Retina (tissue), 1 donor: ENCODE measurements at regions not wholly inside any gene's neighbourhood (a gene's known extent, or its start where the extent isn't known, plus 50 kb on each side); places are given as distances from the start of the nearest gene placed in this dataset.
A peak's percentile ranks its signal among the peaks of the same experiment; 100 is the strongest.

ENCODE experiments used
- DNase-seq: peaks from one replicate; pipeline ENCODE4 v3.0.0-alpha.2; 2016

DNA sequence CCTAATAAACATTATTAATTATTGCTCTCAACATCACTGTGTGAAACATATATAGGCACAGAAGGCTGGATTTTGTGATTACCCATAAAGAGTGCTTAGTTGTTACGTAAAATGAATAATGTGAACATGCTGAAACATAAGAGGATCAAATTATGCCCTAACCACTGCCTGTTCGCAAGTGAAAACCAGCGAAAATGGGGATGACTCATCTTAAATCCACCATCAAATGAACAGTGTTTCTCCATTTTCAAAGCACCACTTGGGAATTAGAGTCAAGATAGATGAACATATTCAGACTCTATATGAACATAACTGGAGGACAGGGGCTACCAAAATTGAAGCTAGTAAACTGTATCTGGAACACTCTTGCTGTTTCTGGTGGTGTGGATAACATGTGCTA, 386.2 kb downstream of the HHIPL2 start:
- DNase-seq: no peak

DNA sequence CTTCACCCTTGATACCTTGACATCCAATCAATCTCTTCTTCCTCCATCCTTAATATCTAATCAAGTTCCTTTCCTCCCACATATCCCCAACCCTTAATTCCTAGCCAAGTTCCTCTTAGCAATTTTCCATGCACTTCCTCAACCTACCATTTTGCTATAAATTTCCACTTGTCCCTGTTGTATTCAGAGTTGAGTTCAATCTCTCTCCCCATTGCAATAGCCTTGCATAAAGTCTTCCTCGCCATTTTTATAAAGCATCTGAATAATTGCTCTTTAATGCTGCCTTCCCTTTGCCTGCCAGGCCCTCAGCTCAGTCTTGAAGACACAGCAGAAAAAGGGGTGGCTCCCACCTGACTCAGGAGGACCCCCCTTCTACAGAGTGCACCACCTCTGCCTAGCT, 390.3 kb downstream of the HHIPL2 start:
- no peak for DNase-seq

DNA sequence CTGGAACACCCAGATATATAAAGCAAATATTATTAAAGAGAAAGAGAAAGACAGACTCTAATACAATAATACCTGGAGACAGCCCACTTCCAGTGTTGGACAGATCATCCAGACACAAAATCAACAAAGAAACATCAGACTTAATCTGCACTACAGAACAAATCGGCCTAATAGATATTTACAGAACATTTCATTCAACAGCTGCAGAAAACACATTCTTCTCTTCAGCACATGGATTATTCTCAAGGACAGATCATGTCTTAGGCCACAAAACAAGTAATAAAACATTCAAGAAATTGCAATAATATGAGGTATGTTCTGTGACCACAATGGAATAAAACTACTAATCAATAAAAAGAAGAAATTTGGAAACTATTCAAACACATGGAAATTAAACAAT, 398.3 kb upstream of the DUSP10 start:
- DNase-seq: no peak

DNA sequence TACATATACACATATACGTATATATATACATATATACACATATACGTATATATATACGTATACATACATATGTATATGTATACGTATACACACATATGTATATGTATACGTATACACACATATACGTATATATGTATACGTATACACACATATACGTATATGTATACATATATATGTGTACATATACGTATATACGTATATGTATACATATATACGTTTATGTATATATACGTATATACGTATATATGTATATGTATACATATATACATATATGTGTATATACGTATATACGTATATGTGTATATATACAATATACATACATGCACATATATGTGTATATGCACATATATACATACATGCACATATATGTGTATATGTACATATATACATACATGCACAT, 396.2 kb upstream of the DUSP10 start:
- DNase-seq: no peak

DNA sequence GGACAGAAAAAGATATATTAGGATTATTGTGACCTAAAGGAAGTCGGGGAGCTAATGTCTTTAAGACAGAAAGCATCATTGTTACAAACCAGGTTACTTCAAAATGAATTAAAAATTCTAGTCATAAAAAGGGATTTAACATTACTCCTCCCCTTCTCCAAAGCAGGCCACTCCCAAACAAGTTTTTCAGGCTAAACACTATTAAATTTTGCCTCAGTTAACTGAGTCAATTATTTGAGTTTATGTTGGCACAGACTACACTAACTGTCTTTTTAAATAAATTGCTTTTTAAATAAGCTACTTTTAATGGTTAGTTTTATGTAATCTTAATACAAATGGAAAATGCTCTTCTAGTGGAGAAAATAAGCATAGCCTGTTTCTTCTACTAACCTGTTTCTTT, 395.0 kb upstream of the DUSP10 start:
- DNase-seq: no peak

DNA sequence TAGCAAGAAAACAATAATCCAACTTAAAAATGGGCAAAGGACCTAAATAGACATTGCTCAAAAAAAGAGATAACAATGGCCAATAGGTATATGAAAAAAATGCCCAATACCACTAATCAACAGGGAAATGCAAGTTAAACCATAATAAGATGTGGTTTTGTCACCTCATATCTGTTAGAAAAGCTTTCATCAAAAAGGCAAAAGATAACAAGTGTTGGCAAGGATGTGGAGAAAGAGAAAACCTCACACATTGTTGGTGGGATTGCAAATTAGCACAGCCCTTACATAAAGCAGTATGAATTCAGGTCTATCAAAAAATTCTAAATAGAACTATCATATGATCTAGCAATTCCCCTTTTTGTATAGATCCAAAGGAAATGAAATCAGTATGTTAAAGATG, 387.2 kb upstream of the DUSP10 start:
- no peak for DNase-seq

DNA sequence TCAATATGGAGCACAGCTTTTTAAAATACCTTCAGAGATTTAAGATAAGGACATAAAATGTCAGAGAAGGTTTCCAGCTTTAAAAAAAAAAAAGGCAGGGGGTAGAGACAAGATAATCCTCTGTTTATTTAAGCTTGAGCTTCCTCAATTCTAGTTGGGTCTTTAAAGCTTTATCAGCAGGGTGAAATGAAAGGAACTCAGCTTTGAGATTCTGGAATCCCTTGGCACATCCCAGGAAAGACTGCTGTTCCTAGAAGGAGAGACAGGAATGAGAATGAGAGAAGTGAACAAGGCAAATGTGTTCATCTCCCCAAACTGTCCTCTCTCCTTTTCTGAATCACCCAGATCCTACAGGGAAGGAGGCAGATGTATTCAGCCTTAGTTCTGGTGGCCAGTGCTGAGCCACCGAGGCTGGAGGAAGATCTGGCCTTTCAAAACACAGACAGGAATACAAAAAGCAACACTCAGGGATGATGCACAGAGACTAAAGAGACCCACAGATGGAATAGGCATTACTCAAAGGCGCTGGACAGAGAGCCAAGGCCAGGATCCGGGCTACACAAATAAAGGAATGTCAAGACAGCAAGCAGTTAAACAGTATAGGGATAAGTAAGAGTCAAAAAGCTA, 385.8 kb upstream of the DUSP10 start:
- no peak for DNase-seq

DNA sequence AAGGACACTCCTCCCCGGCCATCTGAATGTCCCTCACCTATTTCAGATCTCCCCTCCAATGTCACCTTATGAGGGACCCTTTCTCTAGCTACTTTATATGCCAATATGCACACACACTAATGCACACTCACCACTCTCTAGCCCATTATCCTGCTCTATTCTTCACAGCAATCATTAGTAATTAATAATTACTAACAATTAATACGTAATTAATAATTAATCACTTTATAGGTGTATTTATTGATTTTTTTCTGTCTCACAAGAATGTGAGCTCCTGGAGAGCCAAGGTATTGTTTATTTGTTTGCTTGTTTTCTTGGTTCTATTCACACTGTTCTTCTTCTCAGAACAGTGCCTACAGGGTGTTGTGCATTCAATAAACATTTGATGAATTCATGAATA, 385.2 kb upstream of the DUSP10 start:
- DNase-seq: no peak

DNA sequence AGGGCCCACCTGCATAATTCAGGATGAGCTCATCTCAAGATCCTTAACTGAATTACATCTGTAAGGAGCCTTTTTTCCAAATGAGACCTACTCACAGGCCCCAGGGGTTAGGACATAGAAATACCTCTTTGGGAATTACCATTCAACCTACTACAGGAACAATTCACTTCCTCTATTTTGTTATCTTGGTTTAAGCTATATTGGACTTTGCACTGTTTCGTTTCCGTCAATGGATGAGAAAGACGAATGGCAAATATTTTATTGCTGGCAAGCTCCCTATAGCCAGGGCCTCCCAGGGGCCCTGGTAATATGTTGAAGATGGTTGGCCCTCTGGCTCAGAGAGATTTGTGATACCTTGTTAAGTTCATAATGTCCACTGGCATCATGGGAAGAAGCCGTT, 384.2 kb upstream of the DUSP10 start:
- no peak for DNase-seq

DNA sequence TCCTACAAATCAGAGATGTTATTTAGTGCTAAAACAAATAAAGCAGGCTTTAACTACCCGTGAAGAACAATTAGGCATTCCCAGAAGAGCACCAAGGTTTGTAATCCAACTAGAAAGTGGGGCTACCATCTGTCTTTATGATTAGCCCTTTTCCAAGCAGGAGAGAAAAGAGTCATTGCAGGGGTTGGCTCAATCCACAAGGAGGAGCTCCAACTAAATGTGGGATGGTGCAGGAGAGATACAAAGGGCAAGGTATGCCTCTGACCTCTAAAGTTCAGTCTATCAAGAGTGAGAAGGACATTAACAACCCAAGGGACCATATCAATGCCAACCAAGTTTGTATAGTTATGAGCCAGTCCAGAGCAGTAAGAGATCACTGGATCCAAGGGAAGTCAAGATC, 382.7 kb upstream of the DUSP10 start:
- DNase-seq: no peak

DNA sequence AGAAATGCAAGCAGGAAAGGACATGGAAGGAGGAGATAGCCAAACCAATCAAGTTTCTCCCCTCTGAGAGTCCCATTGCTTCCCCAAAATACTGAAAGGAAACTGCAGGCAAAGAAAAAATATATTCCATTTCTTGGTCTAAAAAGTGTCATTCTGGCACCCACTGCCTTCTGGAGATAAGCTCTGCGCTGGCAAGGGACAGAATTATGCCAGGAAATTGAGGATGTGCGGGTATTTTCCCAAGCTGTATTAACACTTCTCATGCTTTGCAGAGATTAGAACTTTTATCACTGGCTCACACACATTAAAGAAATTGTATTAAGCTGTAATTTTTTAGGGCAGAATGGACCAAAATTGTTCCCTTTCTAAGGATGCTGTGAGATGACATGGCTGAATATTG, 381.2 kb upstream of the DUSP10 start:
- no peak for DNase-seq

DNA sequence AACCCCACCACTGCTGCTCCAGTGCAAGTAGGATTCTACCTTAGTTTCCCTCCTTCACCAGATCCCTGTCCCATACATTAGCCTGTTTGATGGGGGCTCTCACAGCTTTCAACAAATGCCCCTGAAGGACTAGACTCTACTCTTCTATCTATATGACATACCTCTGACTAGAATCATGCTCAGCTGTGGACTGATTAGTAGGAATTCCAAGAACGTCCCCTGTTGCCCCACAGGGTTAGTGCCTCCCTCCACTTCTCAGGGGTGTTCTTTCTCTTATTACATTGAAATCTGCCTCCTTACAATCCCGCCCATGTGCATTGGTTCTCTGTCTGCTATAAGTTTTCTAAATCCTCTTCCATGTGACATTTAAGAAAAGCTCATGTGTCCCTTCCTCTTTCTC, 375.9 kb upstream of the DUSP10 start:
- no peak for DNase-seq

DNA sequence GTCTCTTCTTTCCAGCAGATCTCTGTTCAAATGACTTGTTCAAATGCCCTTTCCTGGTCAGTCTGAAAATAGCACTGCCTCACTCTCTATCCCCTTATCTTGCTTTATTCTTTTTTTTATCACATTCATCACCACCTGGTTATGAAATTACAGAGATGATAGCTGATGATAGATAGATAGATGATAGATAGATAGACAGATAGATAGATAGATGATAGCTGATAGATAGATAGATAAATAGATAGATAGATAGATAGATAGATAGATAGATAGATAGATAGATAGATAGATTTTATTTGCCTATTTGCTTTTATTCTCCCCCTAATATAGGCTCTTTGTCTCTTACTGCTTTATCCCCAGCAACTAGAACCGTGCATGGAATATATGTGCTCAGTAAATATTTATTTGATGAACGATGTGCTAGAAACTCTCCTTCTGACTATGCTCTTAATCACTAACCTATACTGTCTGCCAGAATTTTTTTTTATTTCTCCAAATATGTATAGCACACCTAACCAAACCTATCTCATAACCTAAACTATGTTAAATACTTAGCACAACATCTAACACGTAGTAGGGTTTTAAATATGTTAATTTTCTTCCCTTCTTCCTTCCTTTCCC, 372.8 kb upstream of the DUSP10 start:
- DNase-seq: no peak

DNA sequence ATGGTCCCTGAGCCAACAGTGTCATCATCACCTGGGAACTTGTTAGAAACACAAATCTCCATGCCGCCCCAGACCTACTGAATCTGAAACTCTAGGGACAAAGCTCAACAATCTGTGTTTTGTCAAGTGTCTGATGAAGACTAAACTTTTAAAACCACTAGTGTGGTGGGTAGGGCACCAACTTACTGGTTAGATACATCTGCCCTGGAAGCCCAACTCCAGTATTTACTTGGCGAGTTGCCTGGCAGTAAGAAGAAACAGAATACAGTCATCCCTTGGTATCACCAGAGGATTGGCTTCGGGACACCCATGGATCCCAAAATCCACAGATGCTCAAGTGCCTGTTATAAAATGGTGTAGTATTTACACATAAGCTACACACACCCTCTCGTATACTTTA, 367.9 kb upstream of the DUSP10 start:
- DNase-seq: no peak

DNA sequence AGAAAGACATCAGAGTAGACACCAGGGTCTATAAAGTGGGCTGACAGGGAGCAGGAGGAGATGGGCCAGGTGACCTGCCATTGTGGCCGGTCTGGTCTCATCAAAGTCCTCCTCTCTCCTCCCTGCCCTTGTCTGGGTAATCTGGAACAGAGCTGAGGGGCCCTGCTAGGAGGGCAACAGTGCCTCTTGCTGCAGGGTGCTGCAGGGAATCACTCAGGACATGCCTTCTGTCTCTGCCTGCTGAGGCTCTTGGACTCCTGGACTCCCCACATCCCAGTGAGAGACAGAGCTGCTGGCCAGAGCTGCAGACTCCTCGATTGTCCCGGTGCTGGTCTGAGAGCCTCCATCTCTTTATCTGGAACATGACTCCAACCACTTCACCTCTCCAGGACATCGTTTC, 366.1 kb upstream of the DUSP10 start:
- no peak for DNase-seq

DNA sequence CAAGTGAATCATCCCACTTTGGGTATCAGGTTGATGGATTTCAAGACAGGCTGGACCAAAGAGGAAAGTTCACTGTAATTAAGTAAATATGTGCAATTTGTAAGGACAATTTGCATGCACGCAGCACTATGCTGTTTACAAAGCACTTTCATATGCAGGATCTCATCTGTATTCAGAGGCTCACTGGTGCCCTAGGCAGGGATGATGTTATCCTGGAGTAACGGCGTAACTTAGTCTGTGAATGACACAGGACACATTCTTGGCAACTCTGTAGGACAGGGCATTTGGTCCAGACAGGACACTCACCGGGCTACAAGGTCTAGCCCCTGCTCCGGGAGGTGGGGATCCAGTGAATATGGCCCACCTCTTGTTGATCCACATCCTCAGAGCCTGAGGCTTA, 365.4 kb upstream of the DUSP10 start:
- DNase-seq: no peak

DNA sequence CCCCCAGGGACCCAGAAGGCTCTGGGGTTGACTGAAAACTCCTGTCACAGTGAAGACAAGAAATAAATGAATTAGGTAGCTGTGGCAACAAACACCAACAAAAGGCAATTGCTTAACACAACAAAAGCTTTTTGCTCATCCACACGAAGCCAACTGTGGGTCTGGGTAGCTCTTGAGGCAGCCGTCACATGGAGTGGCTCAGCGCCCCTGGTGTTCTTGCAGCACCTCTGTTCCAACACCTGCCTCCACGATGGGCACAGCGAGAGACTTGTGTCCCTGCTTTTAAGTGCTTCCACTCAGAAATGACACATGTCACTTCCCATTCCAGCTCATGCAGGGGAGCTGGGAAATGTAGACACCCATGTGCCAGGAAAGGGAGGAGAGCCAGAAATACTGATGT, 364.5 kb upstream of the DUSP10 start:
- peak; percentile 23 for DNase-seq

DNA sequence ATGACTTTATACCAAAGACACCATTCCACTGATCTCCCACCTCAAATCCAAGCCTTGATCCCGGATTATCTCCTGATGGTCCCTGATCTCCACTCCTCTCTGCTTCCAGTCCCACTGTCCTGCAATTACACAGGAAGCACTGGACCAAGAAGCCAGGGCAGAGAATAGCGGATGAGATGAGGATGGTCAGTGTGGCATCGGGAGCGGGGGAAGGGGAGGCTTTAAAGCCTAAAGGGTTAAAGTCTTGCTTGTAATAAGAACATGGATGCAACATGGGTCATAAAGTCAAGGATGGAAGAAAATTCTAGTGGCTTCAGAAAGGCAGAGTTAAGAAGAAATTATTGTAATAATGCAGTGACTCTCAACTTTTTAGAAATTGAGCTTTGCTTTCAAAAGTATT, 364.0 kb upstream of the DUSP10 start:
- no peak for DNase-seq

DNA sequence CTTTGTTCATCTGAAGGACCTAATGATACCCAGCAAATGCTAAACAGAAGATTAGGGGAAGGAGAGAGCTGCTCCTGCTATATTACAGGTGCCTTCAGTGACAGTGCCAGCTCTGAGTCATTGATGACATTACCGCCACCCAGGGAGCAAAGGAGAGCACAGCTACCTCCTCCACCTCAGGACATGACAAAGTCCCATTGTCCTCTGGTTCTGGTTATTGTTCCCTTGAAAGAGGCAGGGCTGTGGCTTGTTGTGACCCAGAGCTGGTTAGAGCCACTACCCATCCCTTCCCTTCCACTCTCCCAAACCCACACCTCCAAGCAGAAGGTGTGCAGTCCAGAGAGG, 363.5 kb upstream of the DUSP10 start:
- peak; percentile 11 for DNase-seq

DNA sequence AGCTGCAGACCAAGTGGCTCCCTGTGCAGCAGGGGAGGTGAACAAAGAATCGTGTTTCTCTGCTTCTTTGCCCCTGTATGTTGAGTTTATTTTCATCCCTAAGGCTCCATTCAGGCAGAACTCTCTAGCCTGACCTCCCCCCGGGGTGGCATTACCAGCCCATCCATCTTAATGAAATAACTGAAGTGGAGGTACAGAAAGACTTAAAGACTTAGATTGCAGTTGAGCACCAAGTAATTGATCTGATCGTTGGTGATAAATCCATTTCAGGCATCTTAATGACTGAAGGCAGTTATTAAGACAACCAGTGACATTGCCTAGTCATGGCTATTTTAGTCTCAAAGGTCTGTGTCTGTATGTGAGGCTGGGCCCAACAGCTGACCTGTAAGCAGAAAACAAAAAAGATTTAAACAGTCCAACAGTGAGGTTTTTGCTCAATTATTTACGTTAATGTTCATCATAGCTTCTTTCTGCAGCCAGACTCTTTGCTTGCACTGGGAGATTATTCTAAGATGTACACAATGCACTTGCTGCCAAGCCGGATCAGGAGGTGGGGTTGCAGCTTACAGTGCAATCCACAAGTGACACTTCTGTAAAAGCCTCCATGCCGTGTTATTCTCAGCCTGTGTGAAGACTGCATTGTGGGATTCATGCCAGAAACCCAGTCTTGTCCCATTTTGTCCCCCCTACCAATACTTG, 363.0 kb upstream of the DUSP10 start:
- peak; percentile 56 for DNase-seq

DNA sequence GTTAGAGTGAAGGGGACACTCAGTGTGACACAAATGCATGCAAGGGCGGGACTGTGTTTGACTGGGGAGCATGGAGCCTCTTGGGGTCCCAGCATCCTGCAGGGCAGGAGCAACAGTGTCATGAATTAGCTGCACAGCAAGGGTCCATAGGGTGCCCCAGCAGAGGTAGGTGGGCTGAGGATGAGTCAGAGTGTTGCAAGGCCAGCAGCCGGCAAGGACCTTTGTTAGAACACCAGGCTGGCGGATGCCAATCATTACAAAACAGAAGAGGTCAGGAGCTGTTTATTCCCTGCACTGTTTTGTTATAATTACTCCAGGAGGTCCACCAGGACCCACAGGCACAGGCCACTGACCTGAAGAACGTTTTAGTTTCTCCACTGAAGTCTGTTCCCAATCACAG, 362.2 kb upstream of the DUSP10 start:
- DNase-seq: peak; percentile 6

DNA sequence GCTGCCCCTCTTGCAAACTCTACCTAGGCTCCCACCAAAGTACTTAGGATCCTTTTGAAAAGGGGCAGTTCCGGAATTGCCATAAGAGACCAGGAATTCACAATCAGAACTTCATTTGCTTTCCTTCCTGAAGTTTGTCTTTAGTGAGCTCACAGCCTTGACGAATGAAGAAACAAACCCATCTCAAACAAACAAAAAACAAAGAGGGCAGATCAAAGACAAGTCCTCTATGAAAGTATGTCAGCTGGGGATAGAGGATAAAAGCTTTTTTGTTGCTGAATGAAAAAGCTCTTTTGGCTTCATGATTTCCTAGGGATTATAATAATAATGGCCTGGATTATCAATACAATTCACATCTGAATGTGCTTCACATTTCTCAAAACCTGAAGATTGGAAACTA, 357.9 kb upstream of the DUSP10 start:
- no peak for DNase-seq

DNA sequence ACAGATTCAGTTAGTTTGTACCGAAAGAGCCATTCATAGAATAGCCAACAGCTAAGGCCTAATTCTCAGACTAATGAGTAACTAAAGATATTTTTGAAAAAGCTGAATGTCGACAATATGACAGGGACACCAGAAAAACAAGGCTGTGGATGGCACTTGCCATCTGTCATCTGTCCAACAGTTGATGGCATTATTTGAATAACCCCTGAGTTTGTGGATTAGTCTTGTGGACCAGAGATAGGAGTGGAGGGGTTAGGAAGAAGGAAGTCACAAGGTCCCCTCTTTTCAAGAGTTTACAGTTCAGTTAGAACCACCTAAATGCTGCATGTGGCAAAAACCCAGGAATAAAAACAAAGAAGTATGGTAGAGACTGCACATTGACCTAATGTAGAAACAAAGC, 356.5 kb upstream of the DUSP10 start:
- DNase-seq: no peak

DNA sequence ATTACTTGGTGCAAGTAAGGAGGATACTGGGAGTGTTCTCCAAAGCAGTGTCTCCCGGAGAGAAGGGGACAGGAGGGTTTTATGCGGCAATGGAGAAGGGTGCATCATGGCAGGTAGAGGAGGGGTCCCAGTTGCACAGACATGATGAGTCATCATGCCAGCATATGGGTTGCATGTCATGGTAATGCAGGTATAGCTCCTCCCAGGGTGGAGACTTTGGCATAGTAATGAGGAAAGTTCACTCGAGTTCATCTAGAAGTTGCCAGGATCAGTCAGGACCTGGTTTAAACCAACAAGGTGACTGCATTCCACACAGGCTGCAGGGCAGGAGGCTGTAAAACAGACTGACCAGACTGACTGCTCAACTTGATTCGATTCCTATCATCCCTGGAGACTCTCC, 355.7 kb upstream of the DUSP10 start:
- no peak for DNase-seq

DNA sequence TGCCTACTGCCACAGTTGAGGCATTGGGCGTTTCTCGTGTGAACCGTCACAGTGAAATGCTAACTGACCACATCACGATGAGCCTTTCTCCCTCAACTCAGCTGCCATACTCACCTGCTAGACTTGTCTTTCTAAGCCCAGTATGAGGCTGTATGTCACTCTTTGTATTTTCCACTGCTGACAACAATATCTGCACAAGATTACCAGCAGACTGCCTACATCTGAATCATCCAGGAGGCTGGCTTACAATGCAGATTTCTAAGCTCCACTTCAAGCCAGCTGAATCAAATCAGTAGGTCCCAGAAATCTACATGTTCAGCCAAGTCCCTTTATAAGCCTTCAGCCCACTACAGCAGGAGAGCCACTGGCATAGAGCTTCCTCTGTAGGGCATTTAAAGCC, 355.0 kb upstream of the DUSP10 start:
- no peak for DNase-seq
